Astrocyte of the hippocampus (primary cell): ENCODE measurements at regions not wholly inside any gene's neighbourhood (a gene's known extent, or its start where the extent isn't known, plus 50 kb on each side); places are given as distances from the start of the nearest gene placed in this dataset.
"Not testable (repeated sequence)": the region's sequence is repeated elsewhere in the genome, so short reads cannot be mapped to it uniquely, and the experiment has no call there.

Experiments
- DNase-seq: peaks from one replicate; pipeline ENCODE4 v3.0.0; 2011; ENCODE audit warnings: low read depth, low spot score

- no peak for DNase-seq
Measured at GRCh38 chrX:47302396-47302795, 68.0 kb upstream of the ZNF157 start.

- not testable (repeated sequence) for DNase-seq
Measured at GRCh38 chrX:47306471-47307023, 63.8 kb upstream of the ZNF157 start.

- peak; percentile 71 for DNase-seq
Measured at GRCh38 chrX:47311932-47312774, 58.2 kb upstream of the ZNF157 start.

- DNase-seq, result no peak
Measured at GRCh38 chrX:47313056-47313455, 57.3 kb upstream of the ZNF157 start.

- DNase-seq, result peak; percentile 33
Measured at GRCh38 chrX:47316276-47317025, 53.9 kb upstream of the ZNF157 start.
